Omental fat pad (tissue), 3 donors: ENCODE measurements at regions not wholly inside any gene's neighbourhood (a gene's known extent, or its start where the extent isn't known, plus 50 kb on each side); places are given as distances from the start of the nearest gene placed in this dataset.

Experiments
- ATAC-seq: fragments of 150-250 bp; one replicate; pipeline ENCODE4 v1.9.1; 2016; ENCODE audit warnings: mild to moderate bottlenecking, moderate library complexity; ENCODE audit not compliant: low FRiP score
- DNase-seq: peaks from one replicate; pipeline ENCODE4 v3.0.0-alpha.2; 2019; ENCODE audit warnings: low spot score
- CTCF ChIP-seq, 3 donors: fragments of 450-650 bp; IDR thresholded peaks; one replicate each; pipeline ENCODE4 v1.5.1; 2016 to 2017; ENCODE audit warnings: antibody characterized with exemption in 3 of 3, mild to moderate bottlenecking in 3 of 3, moderate library complexity in 2 of 3

GRCh38 chr1:58996341-58997059, 212.7 kb upstream of the JUN start:
- TF ChIP-seq CTCF (IDR thresholded peaks at IDR 0.05): no peak
- DNase-seq: no peak
- no peak for ATAC-seq

- TF ChIP-seq CTCF (IDR thresholded peaks at IDR 0.05): no peak
- no peak for DNase-seq
- no peak for ATAC-seq
Observed at GRCh38 chr1:58997060-58997411, 213.2 kb upstream of the JUN start.

GRCh38 chr1:58997637-58998036, 213.8 kb upstream of the JUN start:
- ATAC-seq (no peak), DNase-seq (no peak)
- TF ChIP-seq CTCF (IDR thresholded peaks at IDR 0.05): no peak

- no peak for TF ChIP-seq CTCF (IDR thresholded peaks at IDR 0.05)
- no peak for ATAC-seq
- DNase-seq: no peak
Observed at GRCh38 chr1:58999676-59000075, 215.8 kb upstream of the JUN start.

- ATAC-seq: no peak
- no peak for TF ChIP-seq CTCF (IDR thresholded peaks at IDR 0.05)
- DNase-seq: no peak
Observed at GRCh38 chr1:59004755-59005154, 220.9 kb upstream of the JUN start.

- DNase-seq: no peak
- no peak for TF ChIP-seq CTCF (IDR thresholded peaks at IDR 0.05)
- no peak for ATAC-seq
Observed at GRCh38 chr1:59005491-59006288, 221.8 kb upstream of the JUN start.

- no peak for TF ChIP-seq CTCF (IDR thresholded peaks at IDR 0.05)
- no peak for DNase-seq
- ATAC-seq: no peak
Observed at GRCh38 chr1:59006289-59006658, 222.4 kb upstream of the JUN start.
